ENCODE measurements at regions not wholly inside any gene's neighbourhood (a gene's known extent, or its start where the extent isn't known, plus 50 kb on each side); places are given as distances from the start of the nearest gene placed in this dataset.

DNA sequence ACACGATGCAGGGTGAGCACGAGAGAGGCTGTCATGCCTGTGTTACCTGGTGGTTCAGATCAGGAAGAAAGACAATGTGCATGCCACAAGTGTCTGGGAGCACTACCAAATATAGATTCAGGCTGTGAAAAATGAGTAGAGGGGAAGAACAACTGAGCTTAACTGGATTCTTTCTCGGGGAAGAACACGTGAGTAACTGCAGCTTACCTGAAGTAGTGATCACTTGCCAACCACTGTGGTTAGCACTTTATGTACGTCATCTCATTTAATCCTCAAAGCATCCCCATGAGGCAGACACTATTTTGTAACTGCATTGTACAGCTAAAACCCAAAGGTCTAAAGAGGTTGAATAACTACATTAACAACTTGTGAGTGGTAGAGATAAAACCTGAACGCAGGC, 746.2 kb downstream of the TUSC7 start:
- DNase-seq (ENCODE audit: low read depth in 2 of 2) = no peak

DNA sequence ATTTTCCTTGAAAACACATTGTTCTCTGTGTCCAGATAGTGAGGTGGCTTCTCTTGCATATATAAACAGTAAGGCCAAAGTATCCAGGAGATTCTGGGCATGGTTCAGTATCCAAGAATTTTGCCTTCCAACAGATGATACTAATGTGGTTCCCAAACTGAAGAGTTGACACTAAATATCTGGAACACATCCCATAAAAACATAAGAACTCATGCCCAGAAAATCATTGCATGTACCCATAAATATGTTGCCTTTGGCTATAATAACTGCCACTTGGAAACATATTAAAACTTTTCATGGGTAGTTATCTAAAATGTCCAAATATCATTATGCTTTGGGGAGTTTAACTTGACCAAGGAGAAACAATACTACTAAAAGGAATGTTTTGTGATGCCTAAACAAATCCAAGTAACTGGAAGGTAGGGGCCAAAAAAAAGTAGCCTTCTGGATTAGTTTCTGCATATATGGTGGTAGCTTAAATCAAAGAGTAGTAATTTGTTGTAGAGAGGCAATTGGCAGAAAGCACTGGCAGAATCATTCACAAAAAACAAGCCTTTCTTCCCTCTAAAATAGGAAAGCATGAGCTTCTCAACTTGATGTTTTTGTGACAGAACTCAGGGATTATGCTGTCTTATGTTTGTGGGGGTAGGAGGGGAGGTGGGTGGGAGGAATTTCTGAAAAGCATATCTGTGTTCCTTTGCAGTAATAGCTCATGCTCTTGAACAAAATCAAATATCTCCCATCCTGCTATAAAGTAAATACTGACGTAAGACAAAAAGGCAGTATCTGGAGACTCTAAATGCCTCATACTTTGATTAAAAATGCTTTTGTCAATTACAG, 753.9 kb downstream of the TUSC7 start:
- no peak for DNase-seq (ENCODE audit: low read depth in 2 of 2)

DNA sequence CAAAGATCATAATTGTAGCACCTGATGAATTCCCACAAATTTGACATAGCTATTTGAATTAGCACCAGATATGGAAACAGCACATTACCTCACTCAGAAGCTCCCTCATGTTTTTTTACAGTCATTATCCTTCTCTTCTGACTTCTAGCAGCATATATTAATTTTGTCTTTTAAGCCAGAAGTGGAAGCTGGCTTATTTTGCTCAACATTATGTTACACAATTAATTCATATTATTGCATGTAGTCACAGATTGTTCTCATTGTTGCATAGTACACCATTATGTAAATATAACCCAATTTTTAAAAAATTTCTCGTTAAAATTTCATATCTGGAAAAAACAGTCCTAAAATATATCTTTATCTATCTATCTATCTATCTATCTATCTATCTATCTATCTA, 762.3 kb downstream of the TUSC7 start:
- no peak for DNase-seq (ENCODE audit: low read depth in 2 of 2)

DNA sequence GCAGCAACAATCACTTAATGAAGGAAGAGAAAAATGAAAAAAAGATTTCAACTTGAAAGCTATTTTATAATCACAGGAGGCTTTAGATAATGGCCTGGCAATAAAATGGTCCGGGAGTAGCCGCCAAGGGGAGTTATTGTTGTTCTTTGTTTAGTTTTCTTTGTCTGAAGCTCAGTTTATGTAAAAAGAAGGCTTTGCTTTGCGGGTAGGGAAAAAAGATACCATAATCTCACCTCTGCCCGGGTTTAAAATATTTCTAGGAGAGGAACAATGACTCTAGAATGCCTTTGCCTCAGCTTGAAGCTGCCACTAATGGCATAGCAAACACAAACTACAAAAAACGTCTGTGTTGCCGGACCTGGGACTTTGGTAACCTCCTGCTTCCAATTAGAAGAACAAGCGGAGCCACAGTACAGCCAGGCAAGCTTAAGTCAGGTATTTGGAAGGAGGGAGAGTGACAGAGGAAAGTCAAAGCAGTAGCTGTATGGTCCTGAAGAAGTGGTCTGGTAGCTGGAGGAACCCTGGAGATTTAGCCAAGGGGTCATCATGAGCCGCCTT, 764.5 kb downstream of the TUSC7 start:
- DNase-seq (ENCODE audit: low read depth in 2 of 2) = no peak

DNA sequence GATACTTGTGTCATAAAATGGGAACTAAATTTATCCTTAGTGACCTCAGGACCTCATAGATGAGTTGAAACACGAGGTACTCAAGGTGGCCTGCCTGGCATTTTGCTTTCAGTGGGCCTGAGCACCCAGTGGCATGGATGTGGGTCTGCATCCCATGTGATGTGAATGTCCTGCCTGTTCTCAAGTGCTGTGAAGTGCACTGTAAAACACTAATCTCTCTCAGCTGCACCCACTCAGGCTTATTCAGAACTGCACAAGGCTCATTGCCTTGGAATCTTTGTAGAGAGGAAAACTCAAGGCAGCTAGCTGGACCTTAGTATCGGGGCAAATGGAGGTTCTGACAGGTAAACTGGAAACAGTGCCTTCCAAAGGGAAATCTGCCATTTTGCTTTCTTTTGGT, 767.0 kb downstream of the TUSC7 start:
- DNase-seq (ENCODE audit: low read depth in 2 of 2) = no peak

DNA sequence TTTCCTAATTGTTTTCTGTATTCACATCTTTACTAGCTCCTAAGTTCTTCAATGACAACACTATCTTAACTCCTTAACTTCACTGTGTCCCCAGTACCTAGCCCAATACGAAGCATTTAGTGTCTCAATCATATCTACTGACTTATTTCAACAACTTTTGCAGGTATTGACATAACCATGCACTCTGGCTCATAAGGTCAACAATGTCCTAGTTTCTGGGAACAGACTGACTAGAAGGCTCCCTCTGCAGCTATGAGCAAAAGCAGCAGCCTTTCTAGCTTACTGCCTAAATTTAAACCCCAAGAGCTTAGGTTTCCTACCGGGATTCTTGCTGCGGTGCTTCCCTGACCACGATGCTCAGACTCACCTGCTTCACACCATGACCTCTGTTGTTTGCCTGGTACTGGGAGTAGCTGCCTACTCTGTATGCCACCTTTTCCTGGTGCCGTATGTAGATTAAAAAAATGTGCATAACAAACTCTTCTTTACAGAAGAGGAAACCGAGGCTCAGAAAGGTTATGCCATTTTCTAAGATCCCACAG, 767.7 kb downstream of the TUSC7 start:
- no peak for DNase-seq (ENCODE audit: low read depth in 2 of 2)

DNA sequence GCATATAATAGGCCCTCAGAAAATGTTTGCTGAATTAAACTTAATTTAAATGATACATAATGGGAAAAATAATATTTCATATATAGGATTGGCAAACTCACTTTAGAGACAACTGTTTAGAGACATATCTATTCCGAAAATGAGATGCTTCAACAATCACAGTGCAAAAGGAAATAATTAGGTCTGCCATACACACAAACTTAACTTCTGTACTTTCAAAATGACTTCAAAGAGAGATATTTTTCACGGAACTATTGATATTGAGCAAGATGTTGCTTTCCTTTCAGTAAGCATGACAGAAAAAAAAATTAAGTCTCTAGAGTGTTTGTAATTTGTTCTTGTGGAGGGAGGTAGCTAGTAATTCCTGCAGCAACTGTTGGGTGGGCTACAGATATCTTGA, 769.5 kb downstream of the TUSC7 start:
- DNase-seq (ENCODE audit: low read depth in 2 of 2) = no peak

DNA sequence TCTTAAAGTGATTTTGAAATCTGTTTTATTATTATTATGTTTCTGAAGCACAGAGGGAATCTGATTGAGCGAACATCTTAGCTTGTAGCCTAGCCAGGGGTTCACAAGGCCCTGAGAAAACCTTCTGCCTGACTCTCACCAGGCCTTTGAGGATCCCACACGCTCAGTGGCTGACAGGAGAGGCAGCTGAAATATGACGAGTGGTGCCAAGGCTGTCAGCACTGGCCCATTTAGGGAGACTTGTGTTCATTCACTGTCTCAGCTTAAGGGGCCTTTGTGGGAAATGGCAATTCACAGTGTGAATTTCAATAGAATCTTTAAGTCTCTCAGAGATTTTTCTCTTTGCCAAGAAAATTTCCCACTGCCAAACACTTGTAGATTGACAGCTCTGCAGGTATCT, 770.9 kb downstream of the TUSC7 start:
- no peak for DNase-seq (ENCODE audit: low read depth in 2 of 2)

DNA sequence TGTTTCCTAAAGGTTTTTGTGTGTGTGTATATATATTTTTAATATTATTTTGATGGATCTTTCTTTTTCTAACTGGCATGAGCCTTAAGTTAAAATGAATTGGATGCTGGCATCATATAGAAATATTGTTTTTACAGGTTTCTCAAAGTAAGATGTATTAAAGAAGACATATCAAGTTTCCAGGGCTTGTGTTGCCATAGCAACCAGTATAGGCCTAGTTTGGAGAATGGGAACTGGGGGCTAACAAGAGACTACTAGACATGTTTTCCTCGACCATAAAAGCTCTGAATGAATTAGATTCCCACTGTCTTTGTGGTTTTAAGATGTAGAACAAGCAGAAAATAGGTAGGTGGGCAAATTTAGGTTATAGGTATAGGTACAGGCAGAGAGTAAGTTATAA, 771.4 kb downstream of the TUSC7 start:
- no peak for DNase-seq (ENCODE audit: low read depth in 2 of 2)

DNA sequence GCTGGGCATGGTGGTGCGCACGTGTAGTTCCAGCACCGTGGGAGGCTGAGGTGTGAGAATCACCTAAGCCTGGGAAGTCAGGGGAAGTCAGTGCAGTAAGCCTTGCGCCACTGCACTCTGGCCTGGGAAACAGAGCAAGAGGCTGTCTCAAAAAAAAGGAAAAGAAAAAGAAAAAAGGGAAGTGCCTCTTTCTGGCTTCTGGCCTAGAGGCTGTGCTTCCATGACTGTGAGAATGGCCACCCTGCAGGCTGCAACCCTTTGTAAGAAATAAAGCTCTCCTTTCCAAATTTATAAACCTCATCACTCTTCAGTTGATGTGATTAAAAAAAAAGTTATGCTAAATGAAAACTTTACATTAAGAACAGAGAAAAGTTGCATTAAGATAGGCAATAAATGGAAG, 774.3 kb downstream of the TUSC7 start:
- no peak for DNase-seq (ENCODE audit: low read depth in 2 of 2)

DNA sequence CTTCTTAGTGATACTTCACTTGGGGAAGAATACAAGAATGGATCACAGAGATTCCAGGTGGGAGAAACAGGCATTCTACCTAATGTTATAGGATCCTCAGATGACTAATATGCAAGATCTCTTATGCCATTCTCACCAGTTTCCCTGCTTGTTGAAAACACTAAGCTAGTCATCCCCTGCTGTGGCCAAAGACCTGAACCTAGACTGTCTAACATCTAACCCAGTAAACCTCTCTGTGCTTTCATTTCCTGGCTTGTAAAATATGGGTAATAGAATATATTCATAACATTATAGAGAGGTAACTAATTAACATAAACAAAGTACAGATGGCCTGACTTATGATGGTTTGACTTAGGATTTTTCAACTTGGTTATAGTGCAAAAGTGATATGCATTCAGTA, 776.3 kb downstream of the TUSC7 start:
- no peak for DNase-seq (ENCODE audit: low read depth in 2 of 2)

DNA sequence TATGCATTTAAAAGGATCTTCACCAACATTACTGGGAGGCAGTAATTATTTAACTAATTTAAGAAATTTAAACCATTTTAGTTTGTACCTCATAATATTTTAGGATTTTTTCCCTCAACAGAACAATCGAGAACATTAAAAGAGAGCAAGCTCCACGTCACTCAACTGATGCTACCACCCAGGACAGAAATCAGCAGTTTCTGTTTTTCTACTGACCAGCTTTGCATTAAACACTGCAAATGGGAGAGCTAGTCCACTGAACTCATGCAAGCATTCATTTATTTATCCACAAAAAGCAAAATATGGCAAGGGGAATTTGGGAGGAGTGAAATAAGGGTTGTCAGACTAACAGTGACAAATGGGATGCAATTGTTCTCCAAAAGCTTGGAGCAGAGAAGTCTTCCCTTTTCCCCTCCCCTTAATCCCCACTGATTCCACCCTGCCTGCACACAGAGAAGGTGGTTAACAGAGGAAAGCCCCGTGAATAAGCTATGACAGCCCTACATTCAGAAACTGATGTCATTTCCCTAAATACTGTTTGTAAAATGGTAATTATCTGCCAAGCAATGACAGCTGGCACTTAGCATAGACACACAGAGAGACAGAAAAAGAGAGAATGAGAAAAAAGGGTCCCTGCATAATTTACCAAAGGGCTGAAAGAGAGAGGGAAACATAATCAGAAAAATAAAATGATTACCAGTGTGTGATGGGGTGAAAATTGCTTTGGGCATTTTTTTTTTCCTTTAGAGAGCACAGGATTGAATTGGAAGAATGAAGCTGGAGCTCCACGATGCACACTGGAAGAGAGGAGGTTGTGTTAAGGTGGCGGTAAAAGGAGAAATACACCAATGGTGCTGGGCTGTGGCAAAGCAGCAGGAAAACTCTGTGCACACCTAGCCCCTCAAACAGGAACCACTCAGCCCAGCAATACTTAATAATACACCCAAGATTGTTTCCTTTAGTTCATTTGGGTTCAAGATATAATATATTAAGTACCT, 777.4 kb downstream of the TUSC7 start:
- DNase-seq (ENCODE audit: low read depth in 2 of 2) = no peak

DNA sequence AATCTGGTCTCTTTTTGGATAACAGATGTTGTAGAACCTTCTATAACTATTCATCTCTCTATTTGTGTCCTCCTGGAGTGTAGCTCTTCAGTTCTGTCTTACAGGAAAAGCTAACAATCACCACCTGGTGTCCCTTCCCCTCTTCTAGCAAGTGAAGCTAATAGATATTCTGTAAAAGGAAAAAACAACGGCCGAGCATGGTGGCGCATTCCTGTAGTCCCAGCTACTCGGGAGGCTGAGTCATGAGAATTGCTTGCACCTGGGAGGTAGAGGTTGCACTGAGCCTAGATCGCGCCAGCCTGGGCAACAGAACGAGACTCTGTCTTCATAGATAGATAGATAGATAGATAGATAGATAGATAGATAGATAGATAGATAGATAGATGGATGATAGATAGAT, 779.4 kb downstream of the TUSC7 start:
- DNase-seq (ENCODE audit: low read depth in 2 of 2) = no peak

DNA sequence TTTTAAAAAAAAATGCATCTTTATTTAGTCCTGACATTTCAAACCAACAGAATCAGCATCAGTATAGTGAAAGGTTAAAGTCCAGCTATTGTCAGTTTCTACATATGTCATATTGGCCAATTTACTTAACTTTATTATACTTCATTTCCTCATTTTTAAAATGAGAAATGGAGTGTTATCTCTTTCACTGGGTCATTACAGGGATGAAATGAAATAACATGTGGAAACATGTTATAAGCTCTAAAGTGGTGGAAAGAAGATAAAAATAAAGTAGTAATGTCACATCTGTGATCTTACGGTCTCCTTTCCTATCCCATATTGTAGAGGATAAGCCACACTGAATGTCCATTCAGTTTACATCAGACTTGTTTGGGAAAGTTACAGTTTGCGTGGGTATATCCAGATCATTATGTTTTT, 780.1 kb downstream of the TUSC7 start:
- no peak for DNase-seq (ENCODE audit: low read depth in 2 of 2)

DNA sequence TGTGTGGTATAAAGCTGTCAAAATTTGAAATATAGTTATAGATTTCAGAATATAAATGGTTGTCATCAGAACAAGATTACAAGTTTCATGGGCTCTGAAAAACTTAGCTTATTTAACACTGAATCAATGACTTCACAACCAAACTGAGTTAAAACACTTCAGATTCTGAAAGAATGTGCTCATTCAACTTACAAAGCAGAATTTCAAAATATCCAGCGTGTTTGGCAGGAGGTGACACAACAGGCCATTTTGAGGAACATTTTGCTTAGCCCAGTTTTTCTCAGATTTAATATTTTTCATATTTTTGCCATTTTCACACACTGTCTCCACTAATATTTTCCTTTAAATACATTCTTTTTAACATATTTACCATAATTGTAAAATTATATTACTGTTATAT, 781.1 kb downstream of the TUSC7 start:
- DNase-seq (ENCODE audit: low read depth in 2 of 2) = no peak

DNA sequence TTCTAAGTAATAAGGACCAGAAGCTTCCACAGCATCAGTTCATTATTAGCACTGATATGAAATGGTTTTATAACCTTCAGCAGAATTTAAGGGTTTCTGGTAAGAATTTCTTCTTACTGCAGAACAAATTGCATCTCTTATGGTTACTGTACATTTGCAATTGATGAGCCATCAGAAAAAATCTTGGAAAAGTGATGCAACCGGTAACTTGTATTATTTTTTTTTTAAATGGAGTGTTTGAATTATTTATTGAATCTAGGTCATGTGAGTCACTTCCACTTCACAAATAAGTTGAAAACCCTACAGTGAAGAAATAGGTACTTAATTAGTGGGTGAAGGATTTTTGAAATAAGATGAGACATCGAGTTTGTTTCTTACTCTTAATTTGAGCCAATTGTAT, 786.0 kb downstream of the TUSC7 start:
- no peak for DNase-seq (ENCODE audit: low read depth in 2 of 2)

DNA sequence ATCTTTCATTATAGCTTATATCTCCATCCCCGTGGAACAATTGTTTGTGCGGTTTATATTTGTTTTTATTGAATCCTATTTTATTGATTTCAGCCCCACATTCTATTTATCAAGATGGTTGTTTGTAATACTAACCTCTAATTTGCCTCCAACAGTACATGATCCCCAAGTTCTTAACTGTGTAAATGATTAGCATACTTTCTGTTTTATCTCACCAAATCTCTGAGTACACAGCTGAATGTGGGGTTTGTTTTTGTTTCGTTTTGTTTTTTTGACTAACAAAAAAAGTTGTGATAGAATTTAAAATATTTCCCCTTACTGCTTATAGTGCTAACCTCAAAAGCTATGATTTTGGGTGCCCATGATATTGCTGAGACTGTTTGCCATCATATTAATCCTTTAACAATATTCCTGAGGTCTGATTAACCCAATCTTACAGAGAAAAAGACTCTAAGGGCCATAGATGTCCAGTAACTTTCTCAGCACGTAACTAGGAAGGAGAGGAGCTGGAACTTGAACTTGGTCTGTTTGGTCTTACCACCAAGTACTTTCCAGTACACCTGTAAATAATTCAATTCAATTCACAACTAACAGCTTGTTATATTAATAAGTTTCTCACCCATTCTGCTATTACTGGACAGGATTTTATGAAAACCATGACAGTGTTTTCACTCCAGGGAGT, 789.8 kb downstream of the TUSC7 start:
- DNase-seq (ENCODE audit: low read depth in 2 of 2) = no peak

DNA sequence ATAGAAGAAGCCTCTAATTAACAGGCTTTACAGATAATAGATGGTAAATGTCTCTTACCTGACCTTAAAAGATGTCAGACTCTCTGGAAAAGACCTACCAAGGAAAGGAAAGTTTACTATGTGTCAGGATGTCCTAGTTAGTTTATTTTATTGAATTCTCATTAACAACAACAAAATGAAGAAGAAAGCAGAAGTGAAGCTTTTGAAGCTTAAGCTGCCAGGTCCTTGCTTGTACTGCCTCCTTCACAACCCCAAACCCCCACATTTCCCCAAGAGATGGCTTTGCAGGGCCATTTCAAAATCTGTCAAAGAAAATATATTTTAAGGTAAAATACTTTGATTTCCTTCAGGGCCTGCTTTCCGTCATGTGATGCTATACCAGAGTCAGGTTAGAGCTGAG, 798.4 kb downstream of the TUSC7 start:
- no peak for DNase-seq (ENCODE audit: low read depth in 2 of 2)

DNA sequence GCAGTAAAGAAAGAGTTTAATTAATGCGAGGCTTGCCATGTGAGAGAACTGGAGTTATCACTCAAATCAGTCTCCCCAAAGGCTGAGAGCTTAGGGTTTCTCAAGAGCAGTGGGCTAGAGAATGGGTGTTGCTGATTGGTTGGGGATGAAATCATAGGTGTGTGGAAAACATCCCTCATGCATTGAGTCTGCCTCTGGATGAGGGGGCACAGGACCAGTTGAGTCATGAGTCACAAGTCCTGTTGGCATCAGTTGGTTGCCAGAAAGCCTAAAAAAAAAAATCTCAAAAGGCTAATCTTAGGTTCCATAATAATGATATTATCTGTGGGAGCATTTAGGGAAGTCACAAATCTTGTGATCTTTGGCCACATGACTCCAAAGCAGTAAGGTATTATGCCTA, 800.3 kb downstream of the TUSC7 start:
- DNase-seq (ENCODE audit: low read depth in 2 of 2) = no peak

DNA sequence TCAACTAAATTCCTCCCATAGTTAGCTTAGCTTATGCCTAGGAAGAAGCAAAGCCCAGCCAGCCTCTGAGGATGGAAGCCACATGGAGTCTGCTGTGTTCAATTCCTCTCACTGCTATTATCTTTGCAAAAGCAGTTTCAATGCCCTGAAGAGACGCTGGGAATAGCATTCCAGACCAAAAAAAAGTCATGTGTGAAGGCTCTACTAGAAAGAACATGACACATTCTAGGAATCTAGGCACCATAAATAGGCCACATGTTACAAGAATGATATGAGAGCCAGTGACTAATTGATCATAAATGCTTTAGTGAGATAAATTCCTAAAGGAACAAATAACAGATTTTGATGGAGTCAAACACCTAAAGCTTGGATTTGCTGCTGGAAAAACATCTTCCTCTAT, 800.8 kb downstream of the TUSC7 start:
- no peak for DNase-seq (ENCODE audit: low read depth in 2 of 2)

DNA sequence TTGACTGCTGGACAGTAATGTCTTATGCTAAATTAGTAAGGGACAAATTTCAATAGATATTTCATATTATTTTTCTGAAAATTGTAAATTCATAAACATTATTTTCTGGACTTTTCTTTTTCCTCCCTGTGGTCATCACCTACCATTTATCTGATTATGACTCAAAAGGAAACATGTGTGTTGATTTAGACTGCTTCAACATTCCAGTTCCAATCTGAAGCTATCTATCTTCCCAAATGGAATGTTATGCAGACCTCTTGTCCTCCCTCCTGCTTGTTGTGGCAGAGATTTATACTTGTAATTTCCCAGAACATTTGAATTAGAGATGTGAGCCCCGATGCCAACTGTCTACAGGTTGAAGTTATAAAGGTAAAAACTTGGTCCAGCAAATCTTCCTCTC, 803.4 kb downstream of the TUSC7 start:
- no peak for DNase-seq (ENCODE audit: low read depth in 2 of 2)

DNA sequence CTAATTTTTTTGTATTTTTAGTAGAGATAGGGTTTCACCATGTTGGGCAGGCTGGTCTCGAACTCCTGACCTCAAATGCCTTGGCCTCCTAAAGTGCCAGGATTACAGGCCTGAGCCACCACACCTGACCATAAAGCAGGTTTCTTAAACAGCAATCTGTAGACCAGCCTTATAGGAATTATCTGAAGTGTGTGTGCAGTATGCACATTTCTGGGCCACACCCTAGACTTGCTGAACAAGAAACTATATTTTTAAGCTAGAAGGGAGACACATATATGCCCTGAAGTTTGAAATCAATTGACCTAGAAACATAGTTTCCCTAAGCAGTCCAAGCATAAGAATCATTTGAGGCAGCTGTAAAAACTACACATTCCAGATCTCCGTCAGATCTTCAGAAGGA, 805.7 kb downstream of the TUSC7 start:
- DNase-seq (ENCODE audit: low read depth in 2 of 2) = no peak
